ENCODE measurements at regions not wholly inside any gene's neighbourhood (a gene's known extent, or its start where the extent isn't known, plus 50 kb on each side); places are given as distances from the start of the nearest gene placed in this dataset.
"Not testable (repeated sequence)": the region's sequence is repeated elsewhere in the genome, so short reads cannot be mapped to it uniquely, and the experiment has no call there.

- dilution Hi-C loops (cut with MboI; ENCODE audit: extremely low pct_ligation_motif_present, low sequenced_read_pairs); H3K9me1 ChIP-seq (replicated peaks; ENCODE audit: control insufficient read depth, extremely low read depth, insufficient read depth, low read length); POLR2A ChIA-PET; FAIRE-seq; intact Hi-C loops (cut with micrococcal nuclease); H3K9me3 ChIP-seq (replicated peaks; ENCODE audit: control insufficient read depth, insufficient read depth, low read length); H2AFZ ChIP-seq (ENCODE audit: low read depth, low read length); CTCF ChIA-PET; H3K36me3 ChIP-seq (ENCODE audit: control insufficient read depth in 2 of 2, extremely low read depth in 1 of 2, insufficient read depth in 2 of 2, low read length in 2 of 2); H3K4me2 ChIP-seq (ENCODE audit: insufficient read depth, low read length); H3K27me3 ChIP-seq (ENCODE audit: control insufficient read depth in 2 of 2, insufficient read depth in 2 of 2, low read length in 2 of 2); DNase-seq (ENCODE audit: low read depth, low spot score); H3K9ac ChIP-seq (replicated peaks; ENCODE audit: extremely low read depth, insufficient read depth, low read length); BruUV-seq (replicated peaks); H3K27ac ChIP-seq (ENCODE audit: insufficient read depth, low read depth, low read length); H3K4me3 ChIP-seq (replicated peaks in 1 of 3; ENCODE audit: insufficient read depth in 1 of 3, low read depth in 1 of 3, low read length in 3 of 3); H3K4me1 ChIP-seq (ENCODE audit: control insufficient read depth, extremely low read depth, insufficient read depth, low read length); H3K79me2 ChIP-seq (ENCODE audit: control insufficient read depth, insufficient read depth, low read length); H4K20me1 ChIP-seq (replicated peaks; ENCODE audit: control insufficient read depth, extremely low read depth, insufficient read depth, low read length): not testable (repeated sequence)
Observed at GRCh38 chr11:89590008-89590632, 98.9 kb upstream of the NOX4 start.

DNA sequence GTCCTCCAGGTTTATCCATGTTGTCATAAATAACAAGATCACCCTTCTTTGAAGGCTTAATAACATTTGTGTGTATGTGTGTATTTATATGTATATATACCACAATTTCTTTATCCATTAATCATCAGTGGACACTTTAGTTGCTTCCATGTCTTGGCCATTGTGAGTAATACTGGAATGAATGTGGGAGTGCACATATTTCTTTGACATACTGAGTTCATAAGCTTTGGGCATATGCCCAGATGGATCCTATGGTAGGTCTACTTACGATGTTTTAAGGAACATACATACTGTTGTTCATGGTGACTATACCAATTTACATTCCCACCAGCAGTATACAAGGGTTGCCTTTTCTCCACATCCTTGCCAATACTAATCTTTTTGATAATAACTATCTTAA, 108.8 kb upstream of the TRIM77 start:
- H3K9ac ChIP-seq (replicated peaks; ENCODE audit: extremely low read depth, insufficient read depth, low read length); H3K4me1 ChIP-seq (ENCODE audit: control insufficient read depth, extremely low read depth, insufficient read depth, low read length); POLR2A ChIA-PET; intact Hi-C loops (cut with micrococcal nuclease); FAIRE-seq; CTCF ChIA-PET; H3K79me2 ChIP-seq (ENCODE audit: control insufficient read depth, insufficient read depth, low read length); H2AFZ ChIP-seq (ENCODE audit: low read depth, low read length); H3K9me1 ChIP-seq (replicated peaks; ENCODE audit: control insufficient read depth, extremely low read depth, insufficient read depth, low read length); DNase-seq (ENCODE audit: low read depth, low spot score); dilution Hi-C loops (cut with MboI; ENCODE audit: extremely low pct_ligation_motif_present, low sequenced_read_pairs); H3K36me3 ChIP-seq (ENCODE audit: control insufficient read depth in 2 of 2, extremely low read depth in 1 of 2, insufficient read depth in 2 of 2, low read length in 2 of 2); H3K9me3 ChIP-seq (replicated peaks; ENCODE audit: control insufficient read depth, insufficient read depth, low read length); H4K20me1 ChIP-seq (replicated peaks; ENCODE audit: control insufficient read depth, extremely low read depth, insufficient read depth, low read length); H3K27ac ChIP-seq (ENCODE audit: insufficient read depth, low read depth, low read length); H3K4me3 ChIP-seq (replicated peaks in 1 of 3; ENCODE audit: insufficient read depth in 1 of 3, low read depth in 1 of 3, low read length in 3 of 3); H3K4me2 ChIP-seq (ENCODE audit: insufficient read depth, low read length); H3K27me3 ChIP-seq (ENCODE audit: control insufficient read depth in 2 of 2, insufficient read depth in 2 of 2, low read length in 2 of 2); BruUV-seq (replicated peaks): not testable (repeated sequence)

DNA sequence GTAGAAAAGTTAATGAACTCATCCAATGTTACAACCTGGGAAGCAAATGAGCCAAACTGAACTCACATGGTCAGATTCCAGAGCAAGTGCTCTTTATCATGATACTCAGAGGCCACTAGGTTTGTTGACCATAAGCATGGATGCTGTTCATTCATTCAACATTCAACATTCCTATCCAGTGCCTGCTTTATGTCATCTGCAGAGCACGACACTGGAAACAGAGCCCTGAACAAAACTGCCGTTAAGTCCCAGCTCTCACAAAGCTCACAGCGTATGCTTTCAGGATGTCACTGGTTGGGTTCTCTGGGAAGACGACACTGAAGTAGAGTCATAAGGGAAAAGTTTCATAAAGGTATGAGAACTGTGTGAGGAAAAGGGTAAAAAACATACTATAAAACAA, 105.8 kb upstream of the TRIM77 start:
- Histone ChIP-seq H3K27me3 (ENCODE audit: control insufficient read depth in 2 of 2, insufficient read depth in 2 of 2, low read length in 2 of 2) (no peaks in the 10 kb centered on the region), H3K79me2 (ENCODE audit: control insufficient read depth, insufficient read depth, low read length) (no peaks in the 10 kb centered on the region), H2AFZ (ENCODE audit: low read depth, low read length) (no peak overlapping the region), H3K36me3 (ENCODE audit: control insufficient read depth in 2 of 2, extremely low read depth in 1 of 2, insufficient read depth in 2 of 2, low read length in 2 of 2) (no peaks in the 10 kb centered on the region), H3K9me3 (replicated peaks; ENCODE audit: control insufficient read depth, insufficient read depth, low read length) (no peaks in the 10 kb centered on the region), H3K9me1 (replicated peaks; ENCODE audit: control insufficient read depth, extremely low read depth, insufficient read depth, low read length) (no peaks in the 10 kb centered on the region), H3K4me1 (ENCODE audit: control insufficient read depth, extremely low read depth, insufficient read depth, low read length) (peaks cover 14% of the 10 kb centered on the region), H3K27ac (ENCODE audit: insufficient read depth, low read depth, low read length) (no peak overlapping the region), H3K9ac (replicated peaks; ENCODE audit: extremely low read depth, insufficient read depth, low read length) (no peak overlapping the region), H3K4me2 (ENCODE audit: insufficient read depth, low read length) (no peak overlapping the region), H3K4me3 (replicated peaks in 1 of 3; ENCODE audit: insufficient read depth in 1 of 3, low read depth in 1 of 3, low read length in 3 of 3) (no peak overlapping the region), H4K20me1 (replicated peaks; ENCODE audit: control insufficient read depth, extremely low read depth, insufficient read depth, low read length) (no peaks in the 10 kb centered on the region)
- FAIRE-seq (no peak), DNase-seq (ENCODE audit: low read depth, low spot score) (no peak)
- BruUV-seq (replicated peaks): no TSS peak
- ChIA-PET CTCF (no interaction called here), POLR2A (no interaction called here)
- intact Hi-C loops (cut with micrococcal nuclease): no loop called here
- no peak for TF ChIP-seq MAX (IDR thresholded peaks at IDR 0.05; ENCODE audit: insufficient read depth, insufficient read length)
- no peak for TF ChIP-seq EZH2 (IDR thresholded peaks at IDR 0.05; ENCODE audit: borderline replicate concordance, low read depth, low read length, severe bottlenecking)
- TF ChIP-seq FOS (IDR thresholded peaks at IDR 0.05; ENCODE audit: borderline replicate concordance, insufficient read depth, low read length): no peak
- no peak for TF ChIP-seq MYC (IDR thresholded peaks at IDR 0.05; ENCODE audit: low read depth, low read length)
- TF ChIP-seq POLR2AphosphoS5 (IDR thresholded peaks at IDR 0.05; ENCODE audit: insufficient read depth, low read depth, low read length): no peak
- no peak for TF ChIP-seq JUN (IDR thresholded peaks at IDR 0.05; ENCODE audit: borderline replicate concordance, insufficient read depth, insufficient read length, low read depth)
- TF ChIP-seq, protein P1, sequence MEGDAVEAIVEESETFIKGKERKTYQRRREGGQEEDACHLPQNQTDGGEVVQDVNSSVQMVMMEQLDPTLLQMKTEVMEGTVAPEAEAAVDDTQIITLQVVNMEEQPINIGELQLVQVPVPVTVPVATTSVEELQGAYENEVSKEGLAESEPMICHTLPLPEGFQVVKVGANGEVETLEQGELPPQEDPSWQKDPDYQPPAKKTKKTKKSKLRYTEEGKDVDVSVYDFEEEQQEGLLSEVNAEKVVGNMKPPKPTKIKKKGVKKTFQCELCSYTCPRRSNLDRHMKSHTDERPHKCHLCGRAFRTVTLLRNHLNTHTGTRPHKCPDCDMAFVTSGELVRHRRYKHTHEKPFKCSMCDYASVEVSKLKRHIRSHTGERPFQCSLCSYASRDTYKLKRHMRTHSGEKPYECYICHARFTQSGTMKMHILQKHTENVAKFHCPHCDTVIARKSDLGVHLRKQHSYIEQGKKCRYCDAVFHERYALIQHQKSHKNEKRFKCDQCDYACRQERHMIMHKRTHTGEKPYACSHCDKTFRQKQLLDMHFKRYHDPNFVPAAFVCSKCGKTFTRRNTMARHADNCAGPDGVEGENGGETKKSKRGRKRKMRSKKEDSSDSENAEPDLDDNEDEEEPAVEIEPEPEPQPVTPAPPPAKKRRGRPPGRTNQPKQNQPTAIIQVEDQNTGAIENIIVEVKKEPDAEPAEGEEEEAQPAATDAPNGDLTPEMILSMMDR (IDR thresholded peaks at IDR 0.05; ENCODE audit: extremely low read depth in 1 of 2, insufficient read depth in 1 of 2, low read depth in 1 of 2, low read length in 2 of 2): no peak
- TF ChIP-seq GATA2 (IDR thresholded peaks at IDR 0.05; ENCODE audit: insufficient read depth, insufficient read length, low read depth, low read length): no peak
- TF ChIP-seq POLR2A (IDR thresholded peaks at IDR 0.05; ENCODE audit: low read depth, low read length): no peak
- dilution Hi-C loops (cut with MboI; ENCODE audit: extremely low pct_ligation_motif_present, low sequenced_read_pairs): no loop called here

Measured in endothelial cell of umbilical vein (primary cell).